ENCODE measurements at regions not wholly inside any gene's neighbourhood (a gene's known extent, or its start where the extent isn't known, plus 50 kb on each side); places are given as distances from the start of the nearest gene placed in this dataset.

DNA sequence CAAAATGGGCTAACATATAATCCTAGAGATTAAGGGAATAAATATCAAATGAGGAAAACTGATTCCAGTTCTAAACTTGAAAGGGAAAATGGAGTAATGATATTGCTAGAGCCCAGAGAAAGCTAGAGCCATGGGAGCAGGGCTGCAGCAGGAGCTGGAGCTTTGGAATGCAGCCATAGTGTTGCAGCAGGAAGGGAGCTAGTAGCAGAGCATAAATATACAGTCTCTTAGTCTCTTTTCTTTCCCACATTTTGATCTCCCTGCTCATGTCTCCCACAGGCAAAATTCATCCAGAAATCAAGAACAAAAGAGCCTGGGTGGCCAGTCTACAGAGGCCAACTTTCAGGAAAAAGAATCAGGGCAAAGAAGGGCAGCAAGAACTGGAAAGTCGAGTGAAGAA, 253.7 kb downstream of the ATXN7L3B start:
- TF ChIP-seq, protein P1, sequence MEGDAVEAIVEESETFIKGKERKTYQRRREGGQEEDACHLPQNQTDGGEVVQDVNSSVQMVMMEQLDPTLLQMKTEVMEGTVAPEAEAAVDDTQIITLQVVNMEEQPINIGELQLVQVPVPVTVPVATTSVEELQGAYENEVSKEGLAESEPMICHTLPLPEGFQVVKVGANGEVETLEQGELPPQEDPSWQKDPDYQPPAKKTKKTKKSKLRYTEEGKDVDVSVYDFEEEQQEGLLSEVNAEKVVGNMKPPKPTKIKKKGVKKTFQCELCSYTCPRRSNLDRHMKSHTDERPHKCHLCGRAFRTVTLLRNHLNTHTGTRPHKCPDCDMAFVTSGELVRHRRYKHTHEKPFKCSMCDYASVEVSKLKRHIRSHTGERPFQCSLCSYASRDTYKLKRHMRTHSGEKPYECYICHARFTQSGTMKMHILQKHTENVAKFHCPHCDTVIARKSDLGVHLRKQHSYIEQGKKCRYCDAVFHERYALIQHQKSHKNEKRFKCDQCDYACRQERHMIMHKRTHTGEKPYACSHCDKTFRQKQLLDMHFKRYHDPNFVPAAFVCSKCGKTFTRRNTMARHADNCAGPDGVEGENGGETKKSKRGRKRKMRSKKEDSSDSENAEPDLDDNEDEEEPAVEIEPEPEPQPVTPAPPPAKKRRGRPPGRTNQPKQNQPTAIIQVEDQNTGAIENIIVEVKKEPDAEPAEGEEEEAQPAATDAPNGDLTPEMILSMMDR (IDR thresholded peaks at IDR 0.05) = no peak
- no peak for TF ChIP-seq POLR2A (IDR thresholded peaks at IDR 0.05)

Measured in testis (tissue), 2 donors.